NCI-H2107 treated with DMSO at 0.1 percent for 48 hours (cell line): ENCODE measurements at regions not wholly inside any gene's neighbourhood (a gene's known extent, or its start where the extent isn't known, plus 50 kb on each side); places are given as distances from the start of the nearest gene placed in this dataset.
"Not testable (repeated sequence)": the region's sequence is repeated elsewhere in the genome, so short reads cannot be mapped to it uniquely, and the experiment has no call there.

Experiments used
- DNase-seq: peaks from one replicate; lab custom pipeline; 2025; ENCODE audit not compliant: unreplicated experiment; lab: John Stamatoyannopoulos, UW

- DNase-seq: no peak
Observed at GRCh38 chr13:23018143-23018542, 162.6 kb upstream of the SGCG start.

- DNase-seq: peak; percentile 4
Observed at GRCh38 chr13:23020246-23020843, 160.4 kb upstream of the SGCG start.

- DNase-seq: no peak
Observed at GRCh38 chr13:23021906-23022305, 158.9 kb upstream of the SGCG start.

DNA sequence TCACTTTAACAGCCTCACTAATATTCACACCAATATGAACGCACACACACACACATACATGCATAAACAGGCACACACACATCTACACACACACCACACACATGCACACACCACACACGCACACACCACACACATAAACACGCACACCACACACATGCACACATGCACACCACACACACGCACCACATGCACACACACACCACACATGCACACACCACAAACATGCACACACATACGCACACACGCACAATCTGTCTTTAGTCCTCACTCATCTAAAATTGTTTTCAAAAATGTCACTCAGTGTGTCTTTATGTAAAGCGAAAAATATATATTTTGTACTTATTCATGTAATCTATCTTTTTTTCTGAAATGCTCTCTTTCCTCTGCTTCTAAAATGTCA, 158.1 kb upstream of the SGCG start:
- DNase-seq: no peak

DNA sequence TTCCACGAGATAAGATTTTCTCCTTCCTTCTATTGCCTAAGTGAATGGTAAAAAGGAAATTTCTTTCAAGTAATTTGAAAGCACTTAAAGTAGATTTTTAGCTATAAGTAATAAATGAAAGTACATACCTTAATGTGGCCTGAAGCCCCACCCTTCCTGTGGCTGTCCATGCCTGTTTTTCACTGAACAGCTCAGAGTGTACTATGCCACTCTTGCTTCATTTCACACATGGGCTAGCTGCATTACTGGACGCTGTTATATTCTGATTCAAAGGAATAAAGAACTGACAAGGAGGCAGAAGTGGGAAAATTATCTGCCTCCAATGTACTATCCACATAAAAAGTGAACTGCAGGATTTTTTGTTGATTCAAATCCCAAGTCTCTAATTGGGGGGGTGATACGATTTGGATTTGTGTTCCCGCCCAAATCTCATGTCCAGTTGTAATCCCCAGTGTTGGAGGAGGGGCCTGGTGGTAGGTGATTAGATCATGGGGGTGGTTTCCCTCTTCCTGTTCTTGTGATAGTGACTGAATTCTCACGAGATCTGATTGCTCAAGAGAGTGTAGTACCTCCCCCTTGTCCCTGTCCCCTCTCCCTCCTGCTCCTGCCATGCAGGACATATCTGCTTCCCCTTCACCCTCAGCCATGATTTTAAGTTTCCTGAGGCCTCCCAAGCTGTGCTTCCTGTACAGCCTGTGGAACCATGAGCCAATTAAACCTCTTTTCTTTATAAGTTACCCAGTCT, 154.7 kb upstream of the SGCG start:
- DNase-seq: no peak

DNA sequence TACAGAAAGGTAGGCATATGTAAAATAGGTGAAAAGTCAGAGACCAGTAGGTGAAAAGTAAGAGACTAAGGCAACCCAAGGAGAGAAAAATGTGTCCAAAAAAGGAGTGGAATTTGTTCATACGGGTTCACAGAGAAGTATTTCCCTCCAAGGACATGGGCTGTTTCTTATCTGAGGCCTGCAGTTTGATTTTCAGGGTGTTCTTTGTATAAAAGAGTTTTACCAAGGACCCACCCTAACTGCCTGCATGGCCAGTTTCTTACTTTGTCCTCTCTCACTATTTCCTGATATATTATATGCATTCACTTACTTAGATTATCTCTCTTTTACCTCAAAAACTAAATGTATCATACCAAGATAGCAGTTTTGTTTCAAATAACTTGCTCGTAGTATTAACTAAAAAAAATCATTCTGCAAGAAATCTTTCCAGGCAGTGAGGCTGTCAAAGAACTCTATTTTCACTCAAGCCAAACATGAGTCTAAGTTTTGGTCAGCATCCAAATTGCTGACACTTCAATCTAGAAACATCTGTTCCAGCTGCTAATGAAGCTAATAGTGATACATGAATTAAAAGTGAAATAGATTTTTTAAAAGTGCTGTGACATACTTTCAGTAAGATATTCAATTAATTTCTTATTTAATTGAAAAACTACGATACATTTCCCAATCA, 141.4 kb upstream of the SGCG start:
- no peak for DNase-seq

DNA sequence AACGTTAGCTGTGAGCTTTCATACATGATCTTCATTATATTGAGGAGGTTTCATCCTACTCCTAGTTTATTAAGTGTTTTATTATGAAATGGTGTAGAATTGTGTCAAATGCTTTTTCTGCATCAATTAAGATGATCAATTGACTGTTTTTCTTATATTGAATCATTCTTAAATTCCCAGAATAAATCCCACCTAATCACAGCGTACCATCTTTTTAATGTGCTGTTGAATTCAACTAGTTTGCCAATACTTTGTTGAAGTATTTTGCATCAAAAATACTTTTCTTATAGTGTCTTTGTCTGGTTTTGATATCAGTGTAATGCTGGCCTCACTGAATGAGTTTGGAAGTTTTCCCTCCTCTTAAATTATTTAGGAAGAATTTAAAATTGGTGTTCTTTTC, 138.6 kb upstream of the SGCG start:
- DNase-seq: no peak

- DNase-seq: no peak
Observed at GRCh38 chr13:23044906-23045305, 135.9 kb upstream of the SGCG start.

DNA sequence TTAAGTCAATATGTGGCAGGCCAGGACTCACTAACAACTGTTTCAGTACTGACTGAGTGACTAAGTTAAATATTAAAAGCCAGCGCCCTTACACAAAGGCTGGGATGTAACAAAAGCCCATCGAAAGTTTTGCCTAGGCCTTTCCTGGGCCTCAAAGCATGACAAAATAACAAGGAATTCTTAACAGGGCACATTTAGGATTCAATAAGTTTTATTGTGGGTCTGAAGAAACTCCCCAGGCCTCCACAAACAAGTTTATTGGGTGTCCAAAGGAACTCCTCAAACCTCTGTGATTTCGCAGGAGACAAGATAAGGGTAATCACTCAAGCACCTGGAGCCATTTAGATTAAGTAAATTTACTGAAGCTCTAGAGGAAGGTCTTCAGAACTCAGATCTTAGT, 130.7 kb upstream of the SGCG start:
- DNase-seq: no peak

GRCh38 chr13:23053711-23054110, 127.1 kb upstream of the SGCG start:
- not testable (repeated sequence) for DNase-seq

DNA sequence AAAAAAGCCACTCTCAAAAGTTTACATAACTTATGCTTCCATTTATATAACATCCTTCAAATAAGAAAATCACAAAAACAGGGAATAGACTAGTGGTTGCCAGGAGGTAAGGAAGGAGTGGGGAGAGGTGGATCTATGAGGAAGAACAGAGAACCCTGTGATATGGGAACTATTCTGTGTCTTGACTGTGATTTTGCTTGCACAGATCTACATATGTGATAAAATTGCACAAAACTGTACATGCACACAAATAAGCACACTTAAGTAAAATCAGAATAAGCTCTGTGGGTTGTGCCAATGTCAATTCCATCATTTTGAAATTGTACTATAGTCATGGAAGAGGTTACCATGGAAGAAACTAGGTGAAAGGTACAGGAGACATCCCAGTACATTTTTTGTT, 121.6 kb upstream of the SGCG start:
- no peak for DNase-seq

GRCh38 chr13:23060959-23061358, 119.8 kb upstream of the SGCG start:
- DNase-seq: no peak

GRCh38 chr13:23067129-23067528, 113.7 kb upstream of the SGCG start:
- no peak for DNase-seq

- DNase-seq: no peak
Observed at GRCh38 chr13:23069566-23069965, 111.2 kb upstream of the SGCG start.

DNA sequence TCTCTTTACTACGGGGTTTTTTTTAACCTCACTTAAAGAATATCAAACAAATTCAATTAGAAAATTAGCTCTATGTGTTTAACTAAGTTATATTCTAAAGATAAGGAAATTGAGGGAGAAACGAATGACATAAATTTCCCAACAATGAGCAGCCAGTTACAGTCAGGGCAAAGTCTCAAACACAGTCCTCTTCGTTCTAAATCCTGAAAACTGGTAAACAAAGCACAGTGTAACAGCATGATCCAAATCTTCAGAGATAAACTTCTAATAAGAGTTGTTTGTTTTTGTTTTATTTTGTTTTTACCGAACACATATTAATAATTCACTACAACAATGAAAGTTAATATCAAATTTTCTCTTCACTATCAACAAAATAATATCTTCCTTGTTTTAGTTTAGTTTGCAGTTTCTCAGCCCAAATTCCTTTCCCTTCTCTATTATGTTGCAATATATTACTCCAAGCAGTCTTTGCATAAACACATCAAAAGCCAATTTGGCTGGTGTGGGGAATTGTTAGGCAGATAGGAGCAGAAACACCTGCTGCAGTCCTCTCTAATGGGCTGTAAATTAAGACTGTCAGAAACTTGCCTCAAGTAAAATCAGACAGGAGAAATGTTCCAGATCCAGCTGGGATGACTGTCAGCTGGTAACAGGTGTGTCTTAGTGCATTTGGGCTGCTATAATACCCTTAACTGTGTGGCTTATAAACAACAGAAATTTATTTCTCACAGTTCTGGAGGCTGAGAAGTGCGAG, 106.5 kb upstream of the SGCG start:
- DNase-seq: no peak

- DNase-seq: no peak
Observed at GRCh38 chr13:23081220-23081619, 99.6 kb upstream of the SGCG start.

DNA sequence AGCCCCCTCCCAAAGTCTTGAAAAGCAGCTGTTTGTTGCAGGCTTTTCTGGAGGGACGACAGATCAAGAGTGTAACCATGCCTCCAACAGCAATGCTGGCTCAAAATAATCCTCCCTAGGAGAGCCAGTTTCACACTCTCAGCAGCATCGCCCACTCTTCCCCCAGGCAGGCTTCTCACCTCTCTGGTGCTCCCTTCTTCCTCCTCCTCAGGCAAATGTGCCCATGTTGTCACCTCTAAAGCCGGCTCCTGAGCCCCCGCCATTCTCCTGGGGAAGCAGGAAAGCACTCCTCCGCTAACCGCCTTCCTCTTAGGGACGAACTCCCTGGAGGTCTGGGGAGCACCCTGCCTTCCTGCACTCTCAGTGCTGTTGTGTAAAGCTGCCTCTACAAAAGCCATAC, 98.9 kb upstream of the SGCG start:
- no peak for DNase-seq

DNA sequence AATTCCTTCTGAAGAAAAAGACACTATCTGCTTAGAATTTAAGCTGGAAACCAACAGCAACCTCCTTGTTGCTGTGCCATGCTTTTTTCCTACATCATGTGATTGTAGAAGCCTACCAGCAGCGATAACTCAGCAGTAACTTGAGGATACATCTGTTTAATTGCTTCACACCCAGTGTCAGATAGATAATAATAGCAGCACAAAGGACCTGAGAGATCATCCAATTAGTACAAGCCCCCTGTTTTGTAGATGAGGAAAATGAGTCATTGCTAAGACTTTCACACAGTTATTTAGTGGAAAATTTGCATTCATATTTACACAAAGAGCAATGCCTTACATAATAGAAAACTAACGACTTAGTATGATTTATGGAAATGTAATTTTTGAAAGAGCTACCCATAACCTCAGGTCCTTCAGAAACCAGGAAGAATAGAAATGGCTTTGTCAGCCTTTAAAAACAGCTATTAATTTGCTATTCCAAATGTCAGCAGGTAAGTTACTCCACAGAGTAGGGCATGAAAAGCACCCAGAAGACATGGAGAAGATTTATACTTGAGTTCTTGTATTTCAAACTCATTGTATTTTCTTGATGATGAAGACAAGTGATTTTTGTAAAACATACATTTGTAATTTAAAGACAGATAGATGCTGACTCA, 93.7 kb upstream of the SGCG start:
- DNase-seq: no peak

GRCh38 chr13:23087880-23088279, 92.9 kb upstream of the SGCG start:
- no peak for DNase-seq

DNA sequence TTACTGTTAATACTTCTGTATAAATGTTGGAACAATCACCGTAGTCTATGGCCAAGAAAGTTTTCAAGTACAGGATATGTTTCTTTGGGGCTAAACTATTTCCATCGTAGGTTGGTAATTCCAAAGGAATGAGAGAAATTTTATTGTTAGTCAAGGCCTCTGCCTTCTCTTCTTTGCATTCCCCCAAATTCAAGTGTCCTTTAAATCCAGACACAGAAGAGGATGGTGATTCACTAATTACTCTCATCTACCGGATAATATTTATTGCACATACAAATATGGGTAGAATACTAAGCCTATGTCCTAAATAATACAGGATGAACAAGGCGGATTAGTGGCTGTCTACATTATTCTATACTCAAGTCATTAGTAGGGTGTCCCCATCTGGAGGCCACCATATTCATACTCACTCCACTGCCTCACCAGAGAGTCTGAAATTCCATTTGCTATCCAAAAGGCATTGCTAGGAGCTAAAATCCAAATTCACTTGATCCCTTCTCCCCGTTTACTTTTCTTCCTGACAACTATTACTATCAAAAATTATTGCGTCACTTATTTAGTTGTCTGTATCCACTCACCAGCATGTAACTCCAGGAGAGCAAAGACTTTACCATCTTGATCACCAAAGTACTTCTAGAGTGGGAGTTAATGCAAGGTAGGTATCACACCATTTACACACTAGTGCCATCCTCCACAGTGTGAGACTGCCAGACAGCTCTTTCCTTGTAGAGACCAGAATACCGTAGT, 82.4 kb upstream of the SGCG start:
- no peak for DNase-seq

GRCh38 chr13:23105051-23105450, 75.7 kb upstream of the SGCG start:
- DNase-seq: no peak
